ENCODE measurements at regions not wholly inside any gene's neighbourhood (a gene's known extent, or its start where the extent isn't known, plus 50 kb on each side); places are given as distances from the start of the nearest gene placed in this dataset.
"Not testable (repeated sequence)": the region's sequence is repeated elsewhere in the genome, so short reads cannot be mapped to it uniquely, and the experiment has no call there.

- ATAC-seq (ENCODE audit: low read depth) (no peak), DNase-seq (ENCODE audit: low spot score in 2 of 2) (no peak)
- H3K27me3 Mint-ChIP-seq: peaks cover 2% of the 10 kb centered on the region
- H3K4me1 Mint-ChIP-seq: no peaks in the 10 kb centered on the region
- H3K9me3 Mint-ChIP-seq: peaks cover 2% of the 10 kb centered on the region
- H3K4me3 Mint-ChIP-seq: no peak overlapping the region
- no peak overlapping the region for H3K27ac Mint-ChIP-seq
- H3K36me3 Mint-ChIP-seq: no peaks in the 10 kb centered on the region
Measured at GRCh38 chr14:97058074-97058467, 260.9 kb downstream of the VRK1 start.

DNA sequence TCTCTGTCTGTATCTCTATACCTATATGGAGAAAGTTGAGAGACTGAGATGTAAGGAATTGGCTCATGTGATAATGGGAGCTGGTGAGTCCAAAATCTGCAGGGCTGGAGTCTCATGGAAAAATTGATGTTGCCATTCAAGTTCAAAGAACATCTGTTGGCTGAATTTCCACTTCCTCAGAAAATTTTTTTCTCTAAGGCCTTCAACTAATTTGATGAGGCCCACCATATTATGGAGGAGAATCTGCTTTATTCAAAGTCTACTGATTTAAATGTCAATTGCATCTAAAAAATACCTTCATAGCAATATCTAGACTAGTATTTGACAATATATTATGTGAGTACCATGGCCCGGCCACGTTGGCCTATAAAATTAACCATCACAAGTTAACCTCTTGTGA lies 261.4 kb downstream of the VRK1 start:
- ATAC-seq (ENCODE audit: low read depth) (no peak), DNase-seq (ENCODE audit: low spot score in 2 of 2) (no peak)
- Mint-ChIP-seq H3K4me1 (no peaks in the 10 kb centered on the region), H3K9me3 (peaks cover 2% of the 10 kb centered on the region), H3K27ac (no peak overlapping the region), H3K36me3 (no peaks in the 10 kb centered on the region), H3K4me3 (no peak overlapping the region), H3K27me3 (peaks cover 2% of the 10 kb centered on the region)

DNA sequence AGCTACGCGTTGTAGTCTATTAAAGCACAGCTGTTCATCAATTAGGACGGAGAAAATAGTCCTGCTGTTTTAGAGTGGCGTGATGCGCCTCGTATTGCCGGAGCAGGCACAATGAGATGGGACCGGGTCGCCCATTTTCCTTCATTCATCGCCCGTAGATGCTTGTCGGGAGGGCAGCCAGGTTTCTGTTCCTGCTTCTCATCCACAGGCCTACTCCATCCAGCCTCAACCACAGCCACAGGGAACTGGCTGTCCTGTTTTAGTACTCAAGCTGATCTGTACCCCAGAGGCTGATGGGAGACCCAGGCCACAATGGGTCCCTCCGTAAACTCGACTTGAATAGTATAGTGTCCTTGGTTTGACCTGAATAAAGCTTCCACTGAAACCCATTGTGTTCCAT lies 264.0 kb downstream of the VRK1 start:
- peaks cover 11% of the 10 kb centered on the region for H3K27me3 Mint-ChIP-seq
- no peak for ATAC-seq (ENCODE audit: low read depth)
- no peaks in the 10 kb centered on the region for H3K9me3 Mint-ChIP-seq
- H3K4me1 Mint-ChIP-seq: peaks cover 6% of the 10 kb centered on the region
- H3K27ac Mint-ChIP-seq: no peak overlapping the region
- peaks cover 2% of the 10 kb centered on the region for H3K36me3 Mint-ChIP-seq
- no peak overlapping the region for H3K4me3 Mint-ChIP-seq
- DNase-seq (ENCODE audit: low spot score in 2 of 2): no peak

GRCh38 chr14:97061714-97062113 lies 264.5 kb downstream of the VRK1 start:
- DNase-seq (ENCODE audit: low spot score in 2 of 2) (no peak), ATAC-seq (ENCODE audit: low read depth) (no peak)
- no peak overlapping the region for H3K27ac Mint-ChIP-seq
- peaks cover 1% of the 10 kb centered on the region for H3K9me3 Mint-ChIP-seq
- H3K36me3 Mint-ChIP-seq: peaks cover 2% of the 10 kb centered on the region
- H3K4me1 Mint-ChIP-seq: peaks cover 9% of the 10 kb centered on the region
- H3K27me3 Mint-ChIP-seq: peaks cover 12% of the 10 kb centered on the region
- no peak overlapping the region for H3K4me3 Mint-ChIP-seq

DNA sequence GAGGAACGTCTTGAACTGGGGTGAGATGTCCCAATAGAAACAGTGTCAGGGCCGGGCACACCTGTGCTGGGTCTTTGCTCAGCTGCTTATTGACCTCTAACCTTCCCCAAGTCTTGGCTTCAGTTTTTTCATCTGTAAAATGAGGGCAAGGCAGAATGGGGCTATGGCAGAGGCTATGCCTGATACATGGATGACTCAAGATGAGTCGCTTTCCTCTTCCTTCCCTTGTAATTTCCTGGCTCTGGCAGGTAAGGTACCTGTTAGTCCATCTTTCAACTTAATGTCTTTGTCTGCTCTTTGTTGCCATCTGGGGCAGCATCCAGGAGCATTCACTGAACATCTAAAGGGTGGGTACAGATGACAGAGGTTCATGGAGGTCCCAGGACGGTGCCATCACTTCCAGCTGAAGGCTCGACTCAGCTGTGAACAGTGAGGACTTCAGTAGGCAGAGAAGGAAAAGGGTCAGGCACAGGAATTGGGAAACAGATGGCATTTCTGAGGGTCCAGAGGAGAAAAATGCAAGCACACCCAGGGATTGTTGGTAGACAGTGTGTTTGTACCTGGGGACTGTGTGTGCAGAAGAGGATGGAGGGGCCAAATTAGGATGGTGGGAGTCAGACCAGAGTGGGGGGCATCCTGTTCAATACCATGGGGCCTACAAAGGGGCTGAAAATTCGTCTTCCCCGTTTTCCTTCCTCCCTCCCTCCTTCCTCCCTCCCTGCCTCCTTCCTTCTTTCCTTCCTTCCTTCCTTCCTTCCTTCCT lies 268.3 kb downstream of the VRK1 start:
- no peak overlapping the region for H3K4me3 Mint-ChIP-seq
- H3K9me3 Mint-ChIP-seq: peaks cover 1% of the 10 kb centered on the region
- ATAC-seq (ENCODE audit: low read depth) (no peak), DNase-seq (ENCODE audit: low spot score in 2 of 2) (no peak)
- peaks cover 2% of the 10 kb centered on the region for H3K36me3 Mint-ChIP-seq
- H3K4me1 Mint-ChIP-seq: peaks cover 9% of the 10 kb centered on the region
- H3K27ac Mint-ChIP-seq: no peak overlapping the region
- H3K27me3 Mint-ChIP-seq: peaks cover 12% of the 10 kb centered on the region

DNA sequence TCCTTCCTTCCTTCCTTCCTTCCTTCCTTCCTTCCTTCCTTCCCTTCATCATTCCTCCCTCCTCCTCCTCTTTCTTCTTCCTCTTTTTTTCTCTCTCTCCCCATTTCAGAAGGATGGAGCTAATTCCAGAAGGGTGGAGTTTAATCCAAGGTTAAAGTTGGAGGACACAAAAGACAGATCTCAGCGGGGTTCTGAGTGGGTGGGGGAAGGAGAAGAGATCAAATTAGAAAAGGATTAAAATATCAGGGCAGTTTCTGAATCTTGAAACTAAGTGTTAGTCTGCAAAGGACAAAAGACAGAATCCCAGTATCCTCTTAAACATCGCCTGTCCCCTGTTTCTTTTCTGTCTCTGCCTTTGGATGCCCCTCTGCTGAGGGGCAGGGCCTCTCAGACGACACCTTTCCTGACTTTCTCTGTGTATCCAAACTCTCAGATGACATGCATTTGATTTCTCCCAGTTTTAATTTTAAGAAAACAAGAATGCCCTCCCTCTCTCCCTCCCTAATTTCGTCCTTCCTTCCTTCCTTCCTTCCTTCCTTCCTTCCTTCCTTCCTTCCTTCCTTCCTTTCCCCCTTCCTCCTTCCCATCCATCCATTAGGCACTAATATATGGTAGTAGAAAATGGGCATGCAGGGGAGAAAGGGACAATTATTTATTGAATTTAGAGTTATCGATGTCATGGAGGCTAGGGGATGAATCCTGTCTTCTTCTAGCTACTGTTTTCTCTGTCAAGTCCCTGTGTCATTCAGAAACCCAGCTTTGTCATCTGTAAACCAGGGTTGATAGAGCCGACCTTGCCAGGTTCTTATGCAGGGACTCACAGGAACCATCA lies 269.1 kb downstream of the VRK1 start:
- DNase-seq (ENCODE audit: low spot score in 2 of 2): no peak
- Mint-ChIP-seq H3K27me3 (peaks cover 12% of the 10 kb centered on the region), H3K36me3 (peaks cover 2% of the 10 kb centered on the region), H3K4me1 (peaks cover 9% of the 10 kb centered on the region), H3K27ac (no peak overlapping the region), H3K9me3 (peaks cover 1% of the 10 kb centered on the region), H3K4me3 (no peak overlapping the region)
- no peak for ATAC-seq (ENCODE audit: low read depth)

DNA sequence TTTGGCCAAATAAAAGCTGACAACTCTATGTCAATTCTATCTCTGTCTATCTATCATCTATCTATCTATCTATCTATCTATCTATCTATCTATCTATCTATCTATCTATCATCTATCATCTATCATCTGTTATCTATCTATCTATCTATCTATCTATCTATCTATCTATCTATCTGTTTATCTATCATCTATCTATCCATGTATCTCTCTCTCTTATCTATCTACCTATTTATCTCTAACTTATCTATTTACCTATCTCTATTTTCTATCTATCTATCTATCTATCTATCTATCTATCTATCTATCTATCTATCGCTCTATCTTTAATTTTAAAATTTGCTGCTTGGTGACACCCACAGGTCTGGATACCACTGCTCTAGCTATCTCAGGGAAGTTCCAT lies 271.1 kb downstream of the VRK1 start:
- not testable (repeated sequence) for DNase-seq (ENCODE audit: low spot score in 2 of 2); H3K9me3 Mint-ChIP-seq; H3K36me3 Mint-ChIP-seq; H3K27ac Mint-ChIP-seq; ATAC-seq (ENCODE audit: low read depth); H3K4me3 Mint-ChIP-seq
- H3K4me1 Mint-ChIP-seq: peaks cover 13% of the 10 kb centered on the region
- peaks cover 14% of the 10 kb centered on the region for H3K27me3 Mint-ChIP-seq

DNA sequence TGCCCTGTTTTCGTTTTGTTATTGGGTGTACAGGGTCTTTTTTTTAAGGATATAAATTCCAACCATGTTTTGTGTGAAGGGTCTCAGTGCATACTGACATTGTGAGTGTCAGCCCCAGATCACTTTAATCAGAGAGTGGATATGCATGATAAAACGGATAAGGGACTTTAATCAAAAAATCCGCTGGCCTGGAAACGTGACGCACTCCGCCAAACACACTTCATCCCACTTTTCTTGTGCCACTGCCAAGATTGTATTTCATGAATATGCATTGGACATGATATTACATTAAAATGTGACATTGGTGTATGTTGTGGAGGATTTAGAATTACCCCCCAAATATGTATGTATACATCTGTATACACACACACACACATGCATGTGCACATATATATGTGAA lies 273.1 kb downstream of the VRK1 start:
- peaks cover 17% of the 10 kb centered on the region for H3K4me1 Mint-ChIP-seq
- peaks cover 1% of the 10 kb centered on the region for H3K9me3 Mint-ChIP-seq
- ATAC-seq (ENCODE audit: low read depth) (no peak), DNase-seq (ENCODE audit: low spot score in 2 of 2) (no peak)
- no peak overlapping the region for H3K27ac Mint-ChIP-seq
- H3K36me3 Mint-ChIP-seq: no peaks in the 10 kb centered on the region
- no peak overlapping the region for H3K4me3 Mint-ChIP-seq
- H3K27me3 Mint-ChIP-seq: peaks cover 11% of the 10 kb centered on the region

GRCh38 chr14:97071177-97071576 lies 274.0 kb downstream of the VRK1 start:
- H3K36me3 Mint-ChIP-seq: no peaks in the 10 kb centered on the region
- peaks cover 1% of the 10 kb centered on the region for H3K9me3 Mint-ChIP-seq
- H3K4me1 Mint-ChIP-seq: peaks cover 13% of the 10 kb centered on the region
- H3K27ac Mint-ChIP-seq: no peak overlapping the region
- DNase-seq (ENCODE audit: low spot score in 2 of 2) (no peak), ATAC-seq (ENCODE audit: low read depth) (no peak)
- H3K27me3 Mint-ChIP-seq: peaks cover 7% of the 10 kb centered on the region
- H3K4me3 Mint-ChIP-seq: no peak overlapping the region

DNA sequence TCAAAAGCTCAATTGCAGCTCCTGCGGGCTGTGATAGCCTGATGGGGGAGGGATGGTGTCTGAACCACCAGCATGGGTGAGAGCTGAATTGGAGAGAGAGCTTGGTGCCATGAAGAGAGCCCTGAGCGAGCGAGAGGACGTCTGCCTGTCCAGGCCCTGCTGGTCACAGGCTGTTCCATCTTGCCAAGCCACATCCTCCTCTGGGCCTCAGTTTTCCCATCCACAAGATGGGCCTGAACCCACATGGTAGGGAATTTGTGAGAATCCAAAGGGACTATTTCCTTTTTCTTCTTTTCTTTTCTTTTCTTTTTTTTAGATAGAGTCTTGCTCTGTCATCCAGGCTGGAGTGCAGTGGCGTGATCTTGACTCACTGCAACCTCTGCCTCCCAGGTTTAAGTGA lies 276.4 kb downstream of the VRK1 start:
- Mint-ChIP-seq H3K4me1 (peaks cover 12% of the 10 kb centered on the region), H3K4me3 (no peak overlapping the region), H3K27ac (no peak overlapping the region), H3K36me3 (no peaks in the 10 kb centered on the region), H3K27me3 (peaks cover 8% of the 10 kb centered on the region), H3K9me3 (no peaks in the 10 kb centered on the region)
- DNase-seq (ENCODE audit: low spot score in 2 of 2) (no peak), ATAC-seq (ENCODE audit: low read depth) (no peak)

GRCh38 chr14:97074456-97074855 lies 277.3 kb downstream of the VRK1 start:
- ATAC-seq (ENCODE audit: low read depth) (no peak), DNase-seq (ENCODE audit: low spot score in 2 of 2) (no peak)
- H3K4me1 Mint-ChIP-seq: peaks cover 12% of the 10 kb centered on the region
- peaks cover 8% of the 10 kb centered on the region for H3K27me3 Mint-ChIP-seq
- H3K9me3 Mint-ChIP-seq: no peaks in the 10 kb centered on the region
- H3K27ac Mint-ChIP-seq: no peak overlapping the region
- no peaks in the 10 kb centered on the region for H3K36me3 Mint-ChIP-seq
- no peak overlapping the region for H3K4me3 Mint-ChIP-seq

GRCh38 chr14:97074856-97075255 lies 277.7 kb downstream of the VRK1 start:
- DNase-seq (ENCODE audit: low spot score in 2 of 2): no peak
- Mint-ChIP-seq H3K36me3 (no peaks in the 10 kb centered on the region), H3K4me1 (peaks cover 12% of the 10 kb centered on the region), H3K27ac (no peak overlapping the region), H3K9me3 (no peaks in the 10 kb centered on the region), H3K27me3 (peaks cover 8% of the 10 kb centered on the region), H3K4me3 (no peak overlapping the region)
- ATAC-seq (ENCODE audit: low read depth): no peak

DNA sequence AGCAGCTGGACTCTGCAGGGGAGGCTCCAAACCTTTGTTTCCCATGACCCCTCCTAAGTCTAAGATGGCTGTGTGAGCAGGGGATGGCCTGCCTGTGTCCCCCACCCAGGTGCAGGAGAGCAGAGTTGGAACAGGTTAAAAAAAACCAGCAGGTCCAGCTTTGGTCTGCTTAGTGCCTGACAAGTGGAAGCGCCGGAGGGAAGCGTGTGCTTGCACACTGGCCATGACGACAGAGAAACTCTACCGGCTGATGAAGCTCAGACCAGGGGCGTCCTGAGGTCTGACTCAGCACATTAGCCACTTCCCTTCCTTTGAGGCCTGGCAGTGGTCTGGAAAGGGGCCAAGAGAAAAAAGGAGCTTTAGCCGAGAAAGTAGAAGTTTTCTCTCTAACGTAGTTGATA lies 280.1 kb downstream of the VRK1 start:
- H3K27ac Mint-ChIP-seq: peak overlapping the region; percentile 19
- peaks cover 12% of the 10 kb centered on the region for H3K4me1 Mint-ChIP-seq
- DNase-seq (ENCODE audit: low spot score in 2 of 2) (no peak), ATAC-seq (ENCODE audit: low read depth) (no peak)
- no peaks in the 10 kb centered on the region for H3K36me3 Mint-ChIP-seq
- H3K9me3 Mint-ChIP-seq: no peaks in the 10 kb centered on the region
- H3K4me3 Mint-ChIP-seq: no peak overlapping the region
- peaks cover 8% of the 10 kb centered on the region for H3K27me3 Mint-ChIP-seq

DNA sequence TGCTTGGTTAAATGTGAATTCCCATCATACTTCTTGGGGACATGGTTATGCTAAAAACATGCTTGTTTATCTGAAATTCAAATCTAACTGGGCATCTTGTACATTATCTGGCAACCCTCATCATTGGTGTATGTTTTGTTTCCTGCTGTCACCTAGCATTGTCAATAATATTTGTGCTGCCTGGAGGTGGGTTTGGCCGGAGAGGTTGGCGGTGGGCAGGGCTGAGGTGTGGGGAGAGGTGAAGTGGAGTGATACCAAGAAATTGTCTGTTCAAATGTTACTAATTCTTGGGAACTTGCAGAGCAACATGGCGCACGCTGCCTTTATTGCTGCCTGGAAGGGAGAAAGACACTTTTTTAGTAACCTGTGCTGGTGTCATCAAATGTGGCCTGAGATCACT lies 280.5 kb downstream of the VRK1 start:
- Mint-ChIP-seq H3K36me3 (no peaks in the 10 kb centered on the region), H3K4me1 (peaks cover 12% of the 10 kb centered on the region), H3K9me3 (peaks cover 2% of the 10 kb centered on the region), H3K27ac (peak overlapping the region; percentile 19), H3K4me3 (no peak overlapping the region), H3K27me3 (peaks cover 8% of the 10 kb centered on the region)
- ATAC-seq (ENCODE audit: low read depth) (no peak), DNase-seq (ENCODE audit: low spot score in 2 of 2) (no peak)
